ENCODE measurements at regions not wholly inside any gene's neighbourhood (a gene's known extent, or its start where the extent isn't known, plus 50 kb on each side); places are given as distances from the start of the nearest gene placed in this dataset.

DNA sequence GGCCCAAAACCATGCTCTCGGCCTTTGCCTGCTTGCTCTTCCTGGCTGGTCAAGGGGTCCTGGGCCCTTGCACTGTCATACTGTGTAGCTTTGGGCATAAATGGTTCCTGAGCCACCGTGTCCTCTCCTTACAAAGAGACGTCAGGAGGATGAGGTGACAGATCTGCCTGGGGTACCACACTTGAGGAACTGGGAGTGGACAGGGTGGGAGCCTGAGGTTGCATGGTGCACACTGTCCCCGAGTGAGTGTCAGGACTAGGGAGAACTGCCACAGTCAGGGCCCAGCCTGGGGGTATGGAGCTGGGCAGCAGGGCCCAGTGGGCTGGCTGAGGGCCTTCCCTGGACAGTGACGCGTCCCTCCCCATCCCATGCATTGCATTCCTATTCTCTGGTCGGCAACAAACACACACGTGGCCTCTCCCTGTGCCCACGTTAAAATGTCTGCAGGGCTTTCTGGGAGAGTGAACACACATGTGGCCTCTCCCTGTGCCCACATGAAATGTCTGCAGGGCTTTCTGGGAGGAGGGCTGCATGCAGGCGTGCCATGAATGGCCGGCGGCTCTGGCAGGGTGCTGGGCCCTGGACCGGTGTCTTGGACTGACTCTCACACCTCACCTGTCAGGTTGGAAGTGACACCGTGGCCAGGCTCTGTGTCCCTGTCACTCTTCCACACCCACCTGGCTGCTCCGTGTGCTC is 122.1 kb upstream of the COL5A1 start:
- intact Hi-C loops (cut with DNase I), result no loop called here
- DNase-seq (ENCODE audit: low spot score), result no peak
- Histone ChIP-seq H3K9me3 (no peaks in the 10 kb centered on the region), H3K4me1 (replicated peaks) (no peaks in the 10 kb centered on the region), H3K4me3 (no peak overlapping the region), H3K27me3 (replicated peaks; ENCODE audit: insufficient read depth) (no peaks in the 10 kb centered on the region), H3K27ac (no peak overlapping the region), H3K36me3 (no peaks in the 10 kb centered on the region)
- TF ChIP-seq POLR2AphosphoS5 (IDR thresholded peaks at IDR 0.05) (no peak), POLR2A (IDR thresholded peaks at IDR 0.05) (no peak)
- TF ChIP-seq, protein P1, sequence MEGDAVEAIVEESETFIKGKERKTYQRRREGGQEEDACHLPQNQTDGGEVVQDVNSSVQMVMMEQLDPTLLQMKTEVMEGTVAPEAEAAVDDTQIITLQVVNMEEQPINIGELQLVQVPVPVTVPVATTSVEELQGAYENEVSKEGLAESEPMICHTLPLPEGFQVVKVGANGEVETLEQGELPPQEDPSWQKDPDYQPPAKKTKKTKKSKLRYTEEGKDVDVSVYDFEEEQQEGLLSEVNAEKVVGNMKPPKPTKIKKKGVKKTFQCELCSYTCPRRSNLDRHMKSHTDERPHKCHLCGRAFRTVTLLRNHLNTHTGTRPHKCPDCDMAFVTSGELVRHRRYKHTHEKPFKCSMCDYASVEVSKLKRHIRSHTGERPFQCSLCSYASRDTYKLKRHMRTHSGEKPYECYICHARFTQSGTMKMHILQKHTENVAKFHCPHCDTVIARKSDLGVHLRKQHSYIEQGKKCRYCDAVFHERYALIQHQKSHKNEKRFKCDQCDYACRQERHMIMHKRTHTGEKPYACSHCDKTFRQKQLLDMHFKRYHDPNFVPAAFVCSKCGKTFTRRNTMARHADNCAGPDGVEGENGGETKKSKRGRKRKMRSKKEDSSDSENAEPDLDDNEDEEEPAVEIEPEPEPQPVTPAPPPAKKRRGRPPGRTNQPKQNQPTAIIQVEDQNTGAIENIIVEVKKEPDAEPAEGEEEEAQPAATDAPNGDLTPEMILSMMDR (IDR thresholded peaks at IDR 0.05), result no peak
- WGBS, result 81% methylated on average over 15 of the region's 15 CpGs

DNA sequence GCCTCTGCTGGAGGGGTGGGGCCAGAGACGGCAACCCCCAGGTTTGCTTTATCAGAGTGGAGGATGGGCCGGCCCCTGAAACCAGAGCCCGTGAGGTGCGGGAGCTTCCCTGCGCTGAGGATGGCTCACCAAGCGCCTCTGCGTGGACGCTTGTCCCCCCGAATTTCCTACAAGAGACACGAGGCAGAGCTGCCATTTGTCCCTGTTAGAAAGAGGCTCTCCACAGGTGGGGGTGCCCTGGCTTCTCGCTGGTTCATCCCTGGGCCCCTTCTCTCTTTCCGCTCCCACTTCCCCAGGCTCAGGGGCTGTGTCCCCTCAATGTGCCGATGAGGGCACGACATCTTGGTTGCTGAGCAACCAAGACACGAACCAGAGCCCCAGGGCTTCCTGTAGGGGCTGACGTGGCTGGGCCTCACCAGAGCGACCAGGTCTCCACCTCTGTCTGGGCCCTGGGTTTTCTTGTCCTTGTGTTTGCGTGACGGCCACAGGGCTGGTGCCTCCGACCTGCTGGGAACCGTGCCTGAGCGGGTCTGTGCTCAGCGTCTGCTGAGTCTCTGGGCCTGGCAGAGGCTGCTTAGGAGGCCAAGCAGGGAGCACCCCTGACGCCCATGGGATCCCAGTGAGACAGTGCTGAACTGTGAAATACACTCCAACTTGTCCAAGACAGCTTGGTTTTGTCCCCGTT is 119.6 kb upstream of the COL5A1 start:
- H3K4me1 ChIP-seq (replicated peaks), result no peaks in the 10 kb centered on the region
- H3K27ac ChIP-seq, result no peak overlapping the region
- 72% methylated on average over 24 of the region's 25 CpGs for WGBS
- H3K9me3 ChIP-seq, result no peaks in the 10 kb centered on the region
- no peaks in the 10 kb centered on the region for H3K36me3 ChIP-seq
- no peaks in the 10 kb centered on the region for H3K27me3 ChIP-seq (replicated peaks; ENCODE audit: insufficient read depth)
- intact Hi-C loops (cut with DNase I), result no loop called here
- TF ChIP-seq, protein P1 (IDR thresholded peaks at IDR 0.05), result no peak
- TF ChIP-seq POLR2A (IDR thresholded peaks at IDR 0.05) (no peak), POLR2AphosphoS5 (IDR thresholded peaks at IDR 0.05) (no peak)
- H3K4me3 ChIP-seq, result no peak overlapping the region
- no peak for DNase-seq (ENCODE audit: low spot score)

DNA sequence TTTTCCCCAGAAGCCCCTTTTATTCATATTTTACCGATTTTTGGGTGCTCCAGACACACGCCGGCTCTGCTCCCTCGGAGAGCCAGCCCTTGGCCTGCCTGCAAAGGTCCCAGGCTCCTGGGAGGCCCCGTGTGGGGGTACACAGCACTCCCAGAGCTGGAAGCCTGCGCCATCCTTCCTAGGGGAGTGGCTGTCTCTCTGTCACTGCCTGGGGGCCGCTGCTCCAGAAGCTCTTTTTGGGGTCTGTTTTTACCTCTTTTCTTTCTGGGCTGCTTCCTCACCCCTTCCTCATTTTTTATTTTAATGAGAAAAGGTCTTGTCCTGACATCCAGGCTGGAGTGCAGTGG is 119.1 kb upstream of the COL5A1 start:
- intact Hi-C loops (cut with DNase I), result no loop called here

DNA sequence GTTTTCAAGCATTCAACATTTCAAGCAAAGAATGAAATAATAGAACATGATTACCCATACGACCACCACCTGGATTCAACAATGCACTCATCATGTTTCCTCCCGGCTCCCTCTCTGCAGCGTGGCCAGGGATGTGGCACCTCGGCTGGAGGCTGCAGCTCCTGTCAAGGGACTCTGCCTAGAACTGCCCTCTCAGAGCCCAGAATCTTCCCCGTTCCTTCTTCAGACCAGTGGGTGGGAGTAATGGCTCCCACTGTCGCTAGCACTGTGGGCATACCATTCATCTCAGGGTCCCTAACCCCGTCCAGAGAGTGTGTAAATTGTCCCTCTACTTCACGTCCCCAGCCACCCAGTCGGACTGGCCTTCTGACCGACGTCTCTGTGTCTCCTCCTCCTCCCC is 118.6 kb upstream of the COL5A1 start:
- 84% methylated on average over 11 of the region's 11 CpGs for WGBS
- no peak for DNase-seq (ENCODE audit: low spot score)
- Histone ChIP-seq H3K27me3 (replicated peaks; ENCODE audit: insufficient read depth) (no peaks in the 10 kb centered on the region), H3K4me1 (replicated peaks) (no peaks in the 10 kb centered on the region), H3K9me3 (no peaks in the 10 kb centered on the region), H3K4me3 (no peak overlapping the region), H3K36me3 (no peaks in the 10 kb centered on the region), H3K27ac (no peak overlapping the region)
- TF ChIP-seq, protein P1 (IDR thresholded peaks at IDR 0.05), result no peak
- no peak for TF ChIP-seq POLR2A (IDR thresholded peaks at IDR 0.05)
- no peak for TF ChIP-seq POLR2AphosphoS5 (IDR thresholded peaks at IDR 0.05)
- intact Hi-C loops (cut with DNase I), result no loop called here

More for the DNA sequence above, 119.1 kb upstream of the COL5A1 start:
- Histone ChIP-seq H3K4me1 (replicated peaks) (no peaks in the 10 kb centered on the region), H3K27me3 (replicated peaks; ENCODE audit: insufficient read depth) (no peaks in the 10 kb centered on the region), H3K36me3 (no peaks in the 10 kb centered on the region), H3K9me3 (no peaks in the 10 kb centered on the region), H3K4me3 (no peak overlapping the region), H3K27ac (no peak overlapping the region)
- TF ChIP-seq, protein P1 (IDR thresholded peaks at IDR 0.05), result no peak
- TF ChIP-seq POLR2AphosphoS5 (IDR thresholded peaks at IDR 0.05) (no peak), POLR2A (IDR thresholded peaks at IDR 0.05) (no peak)
- WGBS, result 81% methylated on average over 7 of the region's 7 CpGs
- DNase-seq (ENCODE audit: low spot score), result no peak

Measured in prostate gland (tissue), 2 donors.